NCI-H82 (cell line): ENCODE measurements at regions not wholly inside any gene's neighbourhood (a gene's known extent, or its start where the extent isn't known, plus 50 kb on each side); places are given as distances from the start of the nearest gene placed in this dataset.
"Not testable (repeated sequence)": the region's sequence is repeated elsewhere in the genome, so short reads cannot be mapped to it uniquely, and the experiment has no call there.

Experiments used
- DNase-seq: peaks from one replicate; lab custom pipeline; 2025; lab: John Stamatoyannopoulos, UW

DNA sequence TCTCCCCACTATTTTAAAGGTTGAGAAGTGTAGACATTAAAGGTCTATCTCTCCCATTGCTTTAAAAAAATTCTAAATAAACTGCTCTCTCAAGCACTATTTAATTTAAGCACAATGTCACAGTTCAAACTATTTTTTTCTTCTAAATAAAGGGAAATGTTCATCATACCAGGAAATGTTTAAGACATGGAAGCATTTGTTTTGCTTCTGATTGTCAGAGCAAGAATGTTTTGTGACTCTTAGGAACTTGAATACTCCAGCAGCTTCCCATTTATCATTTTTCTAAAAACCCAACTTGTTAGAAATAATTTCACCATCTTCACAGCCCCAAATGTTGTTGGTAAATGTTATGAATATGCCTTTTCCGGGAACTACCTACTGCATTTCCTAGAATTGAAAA lies 121.8 kb upstream of the NTF3 start:
- DNase-seq, result no peak

- DNase-seq, result no peak
Observed at GRCh38 chr12:5317556-5317955, 114.4 kb upstream of the NTF3 start.

DNA sequence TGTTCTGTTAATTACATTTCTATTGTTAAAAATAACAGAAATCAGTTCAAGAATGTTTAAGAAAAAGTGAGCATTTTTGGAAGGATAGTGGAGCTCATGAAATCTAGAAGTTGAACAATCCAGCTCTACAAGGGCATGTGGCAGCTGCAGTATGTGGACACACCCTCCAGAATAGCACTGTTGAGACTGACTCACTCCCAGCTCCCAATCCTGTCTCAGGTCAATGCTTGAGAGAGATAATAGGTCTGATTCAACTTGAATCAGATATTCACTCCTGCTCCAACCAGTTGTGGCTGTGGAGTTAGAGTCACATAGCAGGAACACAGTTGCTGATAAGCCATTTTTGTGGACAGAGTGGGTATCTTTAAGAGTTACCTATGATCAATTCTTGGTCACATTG lies 113.0 kb upstream of the NTF3 start:
- no peak for DNase-seq

GRCh38 chr12:5328669-5329517 lies 103.0 kb upstream of the NTF3 start:
- no peak for DNase-seq

DNA sequence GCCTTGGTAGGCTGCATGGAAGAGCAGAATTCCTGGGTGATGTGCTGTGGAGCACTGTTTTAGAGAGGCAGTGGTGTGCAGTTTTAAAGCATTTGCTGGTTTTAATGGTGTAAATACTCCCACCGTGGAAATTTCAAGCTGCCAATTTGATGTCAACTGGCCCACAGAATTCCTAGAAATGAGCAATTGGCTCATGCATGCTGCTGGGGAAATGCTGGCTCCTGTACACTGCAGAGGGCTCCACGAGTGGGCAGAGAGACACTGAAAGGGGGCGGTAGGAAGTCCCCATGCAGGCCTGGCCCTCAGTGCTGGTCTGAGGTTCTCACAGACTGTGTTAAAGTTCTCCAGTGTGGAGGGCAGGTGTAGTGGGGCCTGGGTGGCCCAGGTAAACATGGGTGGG lies 99.4 kb upstream of the NTF3 start:
- no peak for DNase-seq

DNA sequence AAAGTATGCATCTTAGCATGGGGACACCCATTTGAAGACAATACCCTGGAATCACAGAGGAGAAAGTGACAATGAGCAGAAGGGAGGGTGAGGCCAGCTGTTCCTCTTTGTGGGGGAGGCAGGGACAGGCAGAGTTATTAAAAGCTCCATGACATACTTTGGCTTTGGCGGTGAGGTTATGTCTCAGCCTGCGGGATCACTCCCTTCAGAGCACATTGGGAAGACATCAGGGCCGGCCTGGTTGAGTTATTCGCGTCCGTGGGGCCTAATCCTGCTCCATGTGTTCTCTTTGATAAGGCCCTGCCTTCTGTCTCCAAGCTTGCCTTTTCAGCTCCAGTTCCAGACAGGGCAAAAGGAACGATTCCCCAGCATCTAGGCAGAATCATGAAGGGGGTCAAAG lies 98.8 kb upstream of the NTF3 start:
- DNase-seq, result peak; percentile 46

DNA sequence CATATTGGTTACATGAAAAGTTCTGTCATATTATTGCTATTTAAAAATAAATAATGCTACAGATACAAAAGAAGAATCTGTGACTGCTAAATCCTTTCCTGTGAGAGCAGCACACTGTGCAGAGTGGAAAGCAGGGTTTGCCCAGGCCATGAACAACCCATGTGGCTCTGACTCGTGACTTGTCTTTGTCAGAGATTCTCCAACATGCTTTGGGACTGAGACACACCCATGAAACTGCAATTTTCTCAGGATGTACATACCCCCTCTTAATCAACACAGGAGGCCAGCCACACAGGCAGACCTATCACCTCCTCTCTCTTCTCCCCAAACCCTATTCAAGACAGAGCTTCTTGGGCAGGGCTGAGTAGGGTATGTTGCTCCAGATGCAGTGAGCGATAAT lies 96.8 kb upstream of the NTF3 start:
- no peak for DNase-seq

GRCh38 chr12:5341086-5341485 lies 90.8 kb upstream of the NTF3 start:
- not testable (repeated sequence) for DNase-seq

DNA sequence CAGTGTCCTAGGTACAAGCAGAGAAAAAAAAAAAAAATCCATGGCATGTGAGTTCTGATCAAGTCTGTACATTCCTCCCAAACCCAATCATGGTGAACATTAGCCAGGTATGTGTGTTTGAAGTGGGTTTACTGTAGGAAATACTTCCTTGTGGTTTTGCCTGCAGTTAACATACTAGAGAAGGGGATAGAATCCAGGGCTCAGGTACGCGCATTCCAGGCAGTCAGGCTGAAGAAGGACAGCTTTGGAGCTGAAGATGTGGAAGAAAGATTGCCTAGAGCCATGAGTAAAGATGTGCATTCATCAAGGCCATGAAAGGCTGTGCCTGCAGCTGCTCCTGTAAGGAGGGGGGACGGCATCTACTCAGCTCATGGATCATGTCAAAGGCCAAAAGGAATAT lies 88.2 kb upstream of the NTF3 start:
- DNase-seq, result no peak

GRCh38 chr12:5344131-5344530 lies 87.8 kb upstream of the NTF3 start:
- no peak for DNase-seq

GRCh38 chr12:5345534-5345933 lies 86.4 kb upstream of the NTF3 start:
- no peak for DNase-seq

DNA sequence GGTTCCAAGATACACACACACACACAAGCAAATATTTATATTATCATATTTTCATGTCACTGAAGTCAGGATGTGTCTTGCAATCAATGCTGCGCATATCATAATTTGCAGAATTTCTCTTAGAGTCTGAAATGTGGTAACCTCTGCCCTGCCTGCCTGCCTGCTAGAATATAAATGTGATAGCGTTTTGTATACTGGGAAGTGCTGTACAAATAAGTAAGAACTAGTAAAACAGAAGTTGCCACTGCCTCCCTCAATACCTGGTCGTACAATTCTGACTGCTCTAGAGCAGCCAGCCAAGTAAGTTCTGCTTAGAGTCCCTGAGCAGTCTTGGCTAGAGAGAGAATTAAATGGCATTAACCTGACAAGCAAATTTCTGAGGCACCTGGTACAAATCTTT lies 83.9 kb upstream of the NTF3 start:
- no peak for DNase-seq

GRCh38 chr12:5348491-5348890 lies 83.4 kb upstream of the NTF3 start:
- DNase-seq, result no peak

DNA sequence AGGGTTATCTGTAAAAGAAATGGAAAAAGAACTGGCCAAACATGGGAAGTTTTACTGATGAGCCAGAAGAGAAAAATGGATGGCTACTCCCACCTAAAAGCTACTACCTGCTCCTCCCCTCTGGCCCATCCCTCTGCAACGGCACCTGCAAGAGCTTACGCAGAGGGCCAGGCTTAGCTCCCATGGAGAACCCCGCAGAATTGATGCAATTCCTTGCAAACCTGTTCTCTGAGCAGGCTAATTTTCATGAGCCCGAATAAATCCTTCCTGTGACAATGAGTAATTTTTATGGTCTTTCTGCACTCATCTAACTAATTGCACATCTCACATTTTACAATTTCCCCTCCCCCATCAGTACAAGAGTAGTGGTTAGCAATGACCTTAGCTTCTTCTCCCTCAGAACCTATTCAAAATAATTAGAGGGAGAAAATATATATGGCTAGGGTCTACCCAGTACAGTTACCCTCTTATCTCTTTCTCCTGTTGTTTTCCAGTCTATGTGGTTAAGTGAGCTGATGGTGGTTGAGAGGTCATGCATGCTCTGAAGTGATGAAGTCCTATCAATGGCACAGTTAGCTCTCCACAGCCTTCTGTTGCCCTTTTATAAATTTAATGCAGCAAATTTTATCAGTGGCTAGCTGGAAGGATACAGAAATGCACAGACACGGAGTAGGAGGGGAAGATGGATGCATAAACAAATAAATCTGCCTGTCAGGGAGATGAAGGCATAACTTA lies 67.7 kb upstream of the NTF3 start:
- no peak for DNase-seq

GRCh38 chr12:5369298-5369697 lies 62.6 kb upstream of the NTF3 start:
- DNase-seq, result no peak

DNA sequence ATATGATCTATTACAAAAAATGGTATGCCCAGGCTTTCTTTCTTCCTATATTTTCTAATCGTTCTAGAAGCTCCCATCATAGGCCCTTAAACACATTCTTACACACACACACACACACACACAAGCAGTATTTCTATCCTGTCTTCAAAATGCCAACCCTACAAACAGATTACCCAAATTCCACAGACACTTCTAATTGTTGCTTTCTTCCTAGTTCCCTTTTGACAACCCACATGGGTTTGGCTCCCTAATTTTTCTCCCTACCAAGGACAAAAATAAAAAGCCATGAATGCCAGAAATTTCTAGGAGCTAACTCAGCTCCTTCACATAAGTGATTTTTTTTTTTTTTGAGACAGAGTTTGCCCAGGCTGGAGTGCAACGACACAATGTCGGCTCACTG lies 60.3 kb upstream of the NTF3 start:
- no peak for DNase-seq

- no peak for DNase-seq
Observed at GRCh38 chr12:5374713-5375112, 57.2 kb upstream of the NTF3 start.

DNA sequence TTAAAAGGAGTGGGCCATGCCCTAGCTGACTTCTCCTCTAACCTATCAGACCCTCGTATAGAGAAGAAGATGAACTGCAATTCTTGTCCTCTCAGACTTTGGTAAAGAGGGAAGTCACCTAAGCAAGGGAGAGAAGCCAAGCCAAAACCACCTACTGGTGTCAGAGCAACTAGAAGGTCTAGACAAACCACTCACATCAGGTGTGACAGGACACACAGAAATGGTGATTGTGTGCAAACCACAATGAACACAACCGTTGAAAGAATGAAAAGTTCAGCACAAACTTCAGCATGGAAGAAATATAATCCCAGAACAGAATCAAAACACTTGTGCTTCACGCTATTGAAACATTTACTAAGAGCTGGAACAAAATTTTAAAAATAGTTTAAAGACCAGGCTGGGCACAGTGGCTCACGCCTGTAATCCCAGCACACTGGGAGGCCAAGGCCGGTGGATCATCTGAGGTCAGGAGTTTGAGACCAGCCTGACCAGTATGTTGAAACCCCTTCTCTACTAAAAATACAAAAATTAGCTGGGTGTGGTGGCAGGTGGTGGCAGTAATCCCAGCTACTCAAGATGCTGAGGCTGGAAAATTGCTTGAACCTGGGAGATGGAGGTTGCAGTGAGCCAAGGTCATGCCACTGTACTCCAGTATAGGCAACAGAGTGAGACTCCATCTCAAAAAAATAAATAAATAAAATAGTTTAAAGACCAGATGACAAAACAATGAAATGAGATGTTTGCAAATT lies 56.2 kb upstream of the NTF3 start:
- no peak for DNase-seq

GRCh38 chr12:5376591-5377207 lies 55.2 kb upstream of the NTF3 start:
- peak; percentile 32 for DNase-seq

- no peak for DNase-seq
Observed at GRCh38 chr12:5377997-5378592, 53.8 kb upstream of the NTF3 start.

- DNase-seq, result peak; percentile 31
Observed at GRCh38 chr12:5379749-5380496, 52.0 kb upstream of the NTF3 start.
